ENCODE measurements at regions not wholly inside any gene's neighbourhood (a gene's known extent, or its start where the extent isn't known, plus 50 kb on each side); places are given as distances from the start of the nearest gene placed in this dataset.

GRCh38 chr15:92283813-92284212, 109.9 kb upstream of the ST8SIA2 start:
- TF ChIP-seq CTCF (IDR thresholded peaks at IDR 0.05; ENCODE audit: low read depth, low read length): no peak
- Histone ChIP-seq H3K27me3 (no peaks in the 10 kb centered on the region), H3K4me3 (no peak overlapping the region), H3K4me1 (ENCODE audit: low read depth) (no peaks in the 10 kb centered on the region), H3K36me3 (no peaks in the 10 kb centered on the region), H3K9me3 (ENCODE audit: low read depth) (no peaks in the 10 kb centered on the region), H3K27ac (no peak overlapping the region)
- DNase-seq (ENCODE audit: low read depth in 1 of 2, low spot score in 1 of 2): no peak

GRCh38 chr15:92288755-92289154, 104.9 kb upstream of the ST8SIA2 start:
- Histone ChIP-seq H3K27ac (no peak overlapping the region), H3K27me3 (no peaks in the 10 kb centered on the region), H3K4me1 (ENCODE audit: low read depth) (no peaks in the 10 kb centered on the region), H3K9me3 (ENCODE audit: low read depth) (no peaks in the 10 kb centered on the region), H3K36me3 (no peaks in the 10 kb centered on the region), H3K4me3 (no peak overlapping the region)
- no peak for TF ChIP-seq CTCF (IDR thresholded peaks at IDR 0.05; ENCODE audit: low read depth, low read length)
- DNase-seq (ENCODE audit: low read depth in 1 of 2, low spot score in 1 of 2): no peak

- Histone ChIP-seq H3K9me3 (ENCODE audit: low read depth) (no peaks in the 10 kb centered on the region), H3K36me3 (no peaks in the 10 kb centered on the region), H3K4me3 (no peak overlapping the region), H3K27ac (no peak overlapping the region), H3K27me3 (no peaks in the 10 kb centered on the region), H3K4me1 (ENCODE audit: low read depth) (no peaks in the 10 kb centered on the region)
- no peak for DNase-seq (ENCODE audit: low read depth in 1 of 2, low spot score in 1 of 2)
- no peak for TF ChIP-seq CTCF (IDR thresholded peaks at IDR 0.05; ENCODE audit: low read depth, low read length)
These were observed 103.9 kb upstream of the ST8SIA2 start for GRCh38 chr15:92289733-92290132.

GRCh38 chr15:92290359-92290992, 103.2 kb upstream of the ST8SIA2 start:
- no peaks in the 10 kb centered on the region for H3K27me3 ChIP-seq
- no peak overlapping the region for H3K4me3 ChIP-seq
- no peak overlapping the region for H3K27ac ChIP-seq
- no peaks in the 10 kb centered on the region for H3K9me3 ChIP-seq (ENCODE audit: low read depth)
- DNase-seq (ENCODE audit: low read depth in 1 of 2, low spot score in 1 of 2): no peak
- H3K36me3 ChIP-seq: no peaks in the 10 kb centered on the region
- no peak for TF ChIP-seq CTCF (IDR thresholded peaks at IDR 0.05; ENCODE audit: low read depth, low read length)
- H3K4me1 ChIP-seq (ENCODE audit: low read depth): no peaks in the 10 kb centered on the region

GRCh38 chr15:92291900-92292299, 101.8 kb upstream of the ST8SIA2 start:
- H3K36me3 ChIP-seq: no peaks in the 10 kb centered on the region
- H3K9me3 ChIP-seq (ENCODE audit: low read depth): no peaks in the 10 kb centered on the region
- no peak for DNase-seq (ENCODE audit: low read depth in 1 of 2, low spot score in 1 of 2)
- TF ChIP-seq CTCF (IDR thresholded peaks at IDR 0.05; ENCODE audit: low read depth, low read length): no peak
- no peak overlapping the region for H3K4me3 ChIP-seq
- no peak overlapping the region for H3K27ac ChIP-seq
- H3K27me3 ChIP-seq: no peaks in the 10 kb centered on the region
- H3K4me1 ChIP-seq (ENCODE audit: low read depth): no peaks in the 10 kb centered on the region

Data from cardiac muscle cell (in vitro differentiated cells and primary cell).